ENCODE measurements at regions not wholly inside any gene's neighbourhood (a gene's known extent, or its start where the extent isn't known, plus 50 kb on each side); places are given as distances from the start of the nearest gene placed in this dataset.

- TF ChIP-seq CTCF (IDR thresholded peaks at IDR 0.05) = no peak
- TF ChIP-seq POLR2AphosphoS5 (IDR thresholded peaks at IDR 0.05) = no peak
These were observed 73.1 kb upstream of the TOMM7 start for GRCh38 chr7:22895828-22896165.

All from stomach (tissue), 4 donors.